ENCODE measurements at regions not wholly inside any gene's neighbourhood (a gene's known extent, or its start where the extent isn't known, plus 50 kb on each side); places are given as distances from the start of the nearest gene placed in this dataset.

DNA sequence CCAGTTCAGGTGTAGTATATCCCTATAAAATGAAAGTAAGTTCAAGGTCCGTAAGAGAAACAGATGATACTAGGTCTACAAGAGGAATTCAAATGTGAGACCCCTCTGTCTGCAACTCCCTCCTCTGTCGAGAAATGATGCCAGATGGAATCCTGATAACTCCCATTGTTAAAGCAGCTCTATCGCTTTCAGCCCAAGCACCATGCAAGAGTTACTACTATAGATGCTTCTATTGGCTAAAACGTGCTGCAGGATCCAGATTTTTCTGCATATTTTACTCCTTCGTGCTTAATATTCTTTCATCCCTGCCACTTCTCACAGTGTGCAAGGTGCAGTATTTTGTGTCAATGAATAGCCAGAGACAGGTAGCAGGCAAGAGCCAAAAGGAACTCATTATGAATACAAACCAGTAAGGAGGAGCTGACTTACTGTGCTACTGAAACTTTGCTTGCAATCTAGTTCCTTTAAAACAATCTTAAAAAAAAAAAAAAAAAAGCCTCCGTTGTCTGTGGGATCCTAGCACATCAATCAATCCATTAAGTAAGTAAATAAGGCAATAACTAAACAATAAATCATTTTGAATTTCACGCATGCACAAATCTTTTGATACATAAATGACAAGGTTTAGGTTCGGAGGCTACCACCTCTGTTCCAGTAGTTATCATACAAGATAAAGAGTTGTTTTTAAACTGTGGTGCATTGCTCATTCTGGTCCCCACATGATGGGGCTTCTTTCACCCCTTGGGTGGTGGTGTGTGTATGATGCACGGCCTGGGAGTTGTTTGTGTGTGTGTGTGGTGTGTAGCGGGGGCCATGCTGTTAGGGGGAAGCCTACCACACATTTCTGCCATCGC is 151.1 kb upstream of the MPDZ start:
- DNase-seq, result no peak

GRCh38 chr9:13429301-13430190 is 150.1 kb upstream of the MPDZ start:
- DNase-seq, result no peak

DNA sequence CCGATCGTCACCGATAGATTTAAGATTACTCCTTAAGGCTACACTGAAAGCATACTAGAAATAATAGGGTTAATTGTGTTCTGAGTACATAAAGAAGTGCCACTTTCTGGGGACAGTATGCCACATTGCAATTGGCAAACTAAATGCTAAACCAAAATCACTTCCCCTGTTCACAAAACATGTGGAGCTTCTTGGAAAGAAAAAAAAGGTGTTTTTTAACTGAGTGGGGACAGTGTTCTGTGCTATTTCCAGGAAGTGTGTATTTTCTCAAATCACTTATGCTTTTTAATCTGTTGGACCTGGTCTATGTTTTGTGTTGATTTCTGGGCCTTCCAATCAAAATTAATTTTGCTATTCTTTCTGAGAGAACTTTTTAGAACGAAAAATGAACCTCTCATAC is 149.3 kb upstream of the MPDZ start:
- DNase-seq, result no peak

DNA sequence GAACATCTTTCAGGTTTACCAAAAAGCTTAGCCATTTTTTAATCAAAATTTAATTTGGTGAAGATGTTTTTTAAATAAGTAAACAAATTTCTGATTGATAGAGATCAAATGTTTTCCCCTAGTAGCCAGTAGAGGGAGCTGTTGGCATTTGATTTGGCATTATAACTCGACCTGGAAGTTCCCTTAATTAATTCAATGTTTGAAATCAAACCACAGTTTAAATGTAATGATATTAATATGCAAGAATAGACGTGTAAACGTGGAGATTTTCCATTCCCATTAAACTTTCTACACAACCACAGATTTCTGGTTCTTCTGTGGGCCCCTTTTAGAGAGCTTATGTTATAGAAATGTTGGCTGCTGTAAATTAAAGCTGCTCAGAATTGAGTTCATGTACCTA is 148.1 kb upstream of the MPDZ start:
- DNase-seq, result no peak

DNA sequence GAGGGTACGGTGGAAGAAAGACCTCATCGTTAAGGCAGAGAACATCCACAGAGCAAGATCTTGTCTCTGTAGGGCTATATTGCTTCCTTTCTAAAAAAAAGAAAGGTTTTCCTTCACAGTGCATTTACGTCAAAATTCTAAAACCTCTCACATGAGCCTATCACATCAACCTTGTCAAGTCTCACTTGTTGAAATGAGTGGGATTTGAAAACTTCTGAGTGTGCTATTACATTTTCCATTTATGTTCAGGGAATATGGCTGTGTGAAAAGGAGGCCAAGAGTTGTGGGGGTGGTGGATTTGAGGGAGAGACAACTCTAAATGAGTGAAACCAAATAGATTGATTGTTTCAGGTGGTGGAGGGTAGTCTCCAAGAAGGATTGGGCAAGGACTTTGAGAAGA is 147.1 kb upstream of the MPDZ start:
- no peak for DNase-seq

DNA sequence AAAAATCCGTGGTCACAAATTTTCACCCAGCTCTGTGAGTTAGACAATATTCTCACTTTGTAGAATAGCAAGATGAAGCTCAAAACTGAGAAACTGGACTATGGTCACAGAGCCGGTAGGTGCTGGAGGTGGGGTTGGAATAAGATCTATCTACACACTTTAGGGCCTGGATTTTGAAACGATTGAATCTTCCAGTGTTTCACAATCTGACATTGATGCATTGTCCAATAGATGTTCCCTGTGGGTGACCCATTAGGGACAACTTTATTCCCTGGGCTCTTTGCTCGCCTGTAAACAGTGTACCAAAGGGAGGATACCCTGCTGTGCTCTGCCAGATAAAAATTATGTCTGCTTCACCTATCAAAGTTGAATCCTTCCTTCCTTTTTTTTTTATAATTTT is 145.4 kb upstream of the MPDZ start:
- no peak for DNase-seq

- no peak for DNase-seq
Observed at GRCh38 chr9:13424204-13424603, 144.7 kb upstream of the MPDZ start.

- no peak for DNase-seq
Observed at GRCh38 chr9:13414349-13414748, 134.9 kb upstream of the MPDZ start.

GRCh38 chr9:13412331-13412730 is 132.8 kb upstream of the MPDZ start:
- peak; percentile 36 for DNase-seq

GRCh38 chr9:13411791-13412190 is 132.3 kb upstream of the MPDZ start:
- DNase-seq, result no peak

- no peak for DNase-seq
Observed at GRCh38 chr9:13410566-13411031, 131.1 kb upstream of the MPDZ start.

- no peak for DNase-seq
Observed at GRCh38 chr9:13397661-13398060, 118.2 kb upstream of the MPDZ start.

GRCh38 chr9:13397220-13397619 is 117.7 kb upstream of the MPDZ start:
- DNase-seq, result no peak

- no peak for DNase-seq
Observed at GRCh38 chr9:13396418-13396817, 116.9 kb upstream of the MPDZ start.

- DNase-seq, result no peak
Observed at GRCh38 chr9:13395156-13395555, 115.7 kb upstream of the MPDZ start.

DNA sequence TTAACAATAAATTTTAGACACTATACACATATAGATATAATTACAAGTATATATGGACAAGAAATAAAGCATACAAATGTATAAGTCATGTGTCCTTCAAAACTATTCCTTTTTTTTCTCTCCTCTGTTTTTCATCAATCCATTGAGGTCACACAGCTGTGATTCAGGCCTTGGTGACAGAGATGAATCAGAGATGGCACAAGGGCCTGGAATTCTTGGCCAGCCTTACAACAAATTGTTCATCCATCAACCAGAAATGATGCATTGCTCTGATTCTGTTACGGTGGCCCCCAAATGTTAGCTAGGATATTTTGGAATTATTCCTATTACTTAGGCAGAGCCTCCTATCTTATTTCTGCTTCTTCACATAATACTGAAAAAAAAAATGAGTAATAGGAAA is 108.7 kb upstream of the MPDZ start:
- DNase-seq, result no peak

DNA sequence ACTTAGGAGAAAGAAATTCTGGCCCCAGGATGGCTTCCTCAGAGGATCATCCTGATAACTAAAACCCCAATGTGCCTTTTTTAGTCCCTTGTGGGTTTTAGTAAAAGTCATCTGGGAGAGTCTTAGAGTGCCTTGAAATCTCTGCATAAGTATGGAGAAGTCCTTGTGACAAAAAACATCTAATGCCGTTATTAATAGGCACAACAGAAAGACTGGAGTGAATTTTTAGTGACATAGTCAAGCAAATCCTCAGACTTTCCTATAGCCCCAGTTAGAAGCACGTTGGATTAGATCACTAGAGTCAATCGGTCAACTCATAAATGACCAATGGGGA is 108.2 kb upstream of the MPDZ start:
- DNase-seq, result no peak

DNA sequence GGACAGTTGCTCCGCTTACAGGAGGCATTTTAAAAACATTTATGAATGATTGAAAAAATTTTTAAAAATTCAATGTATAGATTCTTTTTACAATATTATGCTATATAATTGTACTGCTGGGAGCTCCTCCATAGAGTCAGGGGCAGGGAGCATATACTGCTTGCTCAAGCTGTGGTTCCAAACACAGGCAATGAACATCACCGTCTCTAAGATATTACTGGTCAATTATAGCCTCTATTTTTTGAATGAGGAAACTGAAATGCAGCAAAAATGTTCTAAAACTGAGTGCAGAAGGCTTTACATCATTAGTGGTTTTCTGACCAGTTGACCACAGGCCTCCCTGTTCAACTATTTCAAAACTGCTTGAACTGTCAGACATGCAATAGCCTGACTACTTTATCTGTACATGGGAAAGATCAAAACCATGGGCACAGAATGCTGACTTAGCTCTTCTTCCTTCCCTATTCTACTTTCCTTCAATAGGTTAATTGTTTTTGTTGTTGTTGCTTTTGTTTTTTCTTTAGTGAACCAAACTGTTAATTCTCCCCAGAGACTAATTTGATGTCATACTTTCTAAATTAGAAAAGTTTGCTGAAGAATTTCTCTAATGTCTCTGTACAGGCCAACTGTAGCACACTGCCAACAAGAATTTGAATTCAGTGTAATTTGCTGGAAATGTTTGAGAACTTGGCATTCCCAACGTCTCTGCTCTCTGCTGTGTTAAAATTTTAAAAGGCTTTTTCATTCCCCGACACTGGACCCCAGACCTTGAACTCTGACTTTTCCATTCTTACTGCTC is 107.6 kb upstream of the MPDZ start:
- no peak for DNase-seq

DNA sequence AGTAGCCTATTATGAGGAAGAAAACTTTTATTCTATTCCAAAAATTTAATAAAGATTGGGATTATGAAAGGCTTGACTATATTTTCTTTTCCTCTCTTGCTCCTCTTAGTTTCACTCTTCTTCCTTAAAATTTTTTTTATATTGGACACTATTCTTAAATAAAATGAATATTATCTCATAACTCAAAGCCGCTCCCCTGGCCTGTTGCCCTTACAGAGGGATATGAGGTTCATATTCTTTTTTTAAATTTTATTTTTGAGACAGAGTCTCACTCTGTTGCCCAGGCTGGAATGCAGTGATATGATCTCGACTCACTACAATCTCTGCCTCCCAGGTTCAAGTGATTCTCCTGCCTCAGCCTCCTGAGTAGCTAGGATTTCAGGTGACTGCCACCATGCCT is 106.8 kb upstream of the MPDZ start:
- DNase-seq, result no peak

DNA sequence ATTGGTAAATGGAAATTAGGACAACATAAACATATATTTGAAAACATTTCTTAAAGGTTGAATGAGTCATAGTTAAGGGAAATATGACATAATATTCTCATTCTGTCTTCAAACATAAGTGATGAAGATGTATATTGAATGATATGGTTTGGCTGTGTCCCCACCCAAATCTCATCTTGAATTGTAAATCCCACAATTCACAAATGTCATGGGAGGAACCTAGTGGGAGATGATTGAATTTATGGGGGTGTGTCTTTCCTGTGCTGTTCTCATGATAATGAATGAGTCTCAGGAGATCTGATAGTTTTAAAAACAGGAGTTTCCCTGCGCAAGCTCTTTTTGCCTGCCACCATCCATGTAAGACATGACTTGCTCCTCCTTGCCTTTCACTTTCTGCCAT is 104.4 kb upstream of the MPDZ start:
- DNase-seq, result no peak

- no peak for DNase-seq
Observed at GRCh38 chr9:13383216-13383615, 103.7 kb upstream of the MPDZ start.

GRCh38 chr9:13382595-13382994 is 103.1 kb upstream of the MPDZ start:
- DNase-seq, result no peak

GRCh38 chr9:13380903-13381302 is 101.4 kb upstream of the MPDZ start:
- DNase-seq, result no peak

All from right hindlimb (tissue), 1 donor.